ENCODE measurements at regions not wholly inside any gene's neighbourhood (a gene's known extent, or its start where the extent isn't known, plus 50 kb on each side); places are given as distances from the start of the nearest gene placed in this dataset.
A peak's percentile ranks its signal among the peaks of the same experiment; 100 is the strongest.
"Not testable (repeated sequence)": the region's sequence is repeated elsewhere in the genome, so short reads cannot be mapped to it uniquely, and the experiment has no call there.

- no peak for DNase-seq
These were observed 344.7 kb upstream of the PTBP2 start for GRCh38 chr1:96376846-96377245.

- no peak for DNase-seq
These were observed 337.0 kb upstream of the PTBP2 start for GRCh38 chr1:96384611-96385010.

DNA sequence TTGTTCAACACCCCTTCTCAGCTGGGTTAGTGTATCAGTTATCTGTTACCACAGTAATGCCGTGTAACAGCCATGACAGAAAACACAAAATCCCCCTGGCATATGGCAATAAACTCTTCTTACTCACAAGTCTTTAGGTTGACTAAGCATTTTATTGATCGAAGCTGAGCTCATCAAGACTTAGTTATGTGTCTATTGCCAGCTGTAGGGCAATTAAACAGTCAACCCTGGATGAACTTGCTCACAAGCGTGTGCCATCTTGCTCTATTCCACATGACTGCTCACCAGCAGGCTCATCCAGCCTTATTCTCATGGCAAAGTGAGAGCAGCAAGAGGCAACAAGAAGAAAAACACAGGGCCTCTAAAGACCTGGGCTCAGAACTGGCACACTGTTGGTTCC, 333.8 kb upstream of the PTBP2 start:
- no peak for DNase-seq

DNA sequence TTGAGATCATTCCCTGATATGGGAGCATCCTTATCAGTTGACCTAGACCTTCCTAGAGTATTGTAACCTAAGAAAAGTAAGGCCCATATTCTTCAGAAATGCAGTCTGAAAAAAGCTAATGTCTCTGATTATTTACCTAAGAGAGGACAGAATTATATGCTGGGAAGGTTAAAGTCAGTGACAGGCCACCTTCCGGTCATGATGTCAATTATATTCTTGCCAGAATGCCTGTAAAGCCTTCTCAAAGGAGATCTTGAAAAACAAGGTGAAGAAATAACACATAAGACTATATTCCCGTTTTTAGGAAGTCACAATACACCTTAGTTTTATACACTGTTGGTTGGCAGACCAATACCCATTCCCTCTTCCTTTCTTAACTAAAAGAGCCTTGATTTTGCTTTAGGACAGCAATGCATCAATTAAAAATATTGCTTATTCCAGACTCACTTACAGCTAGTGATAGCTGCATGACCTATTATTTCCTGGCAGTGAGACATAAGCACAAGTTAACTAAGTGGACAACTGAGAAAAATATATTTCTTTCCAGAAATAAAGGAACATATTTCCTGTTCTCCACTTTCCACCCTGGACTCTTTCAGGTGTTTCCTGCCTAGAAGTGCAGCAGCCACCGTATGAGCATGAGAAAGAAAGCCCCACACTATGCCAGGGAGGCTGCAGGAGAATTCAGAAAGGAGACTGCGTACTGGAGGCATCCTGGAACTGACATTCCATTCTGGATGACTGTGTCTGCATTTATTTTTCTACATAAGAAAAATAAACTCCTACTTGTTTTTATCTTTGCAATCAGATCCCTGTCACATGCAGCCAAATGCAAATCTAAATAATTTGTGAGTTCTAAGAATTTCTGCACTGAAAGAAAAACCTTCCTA, 332.9 kb upstream of the PTBP2 start:
- DNase-seq = no peak

GRCh38 chr1:96400089-96400488, 321.5 kb upstream of the PTBP2 start:
- DNase-seq = no peak

DNA sequence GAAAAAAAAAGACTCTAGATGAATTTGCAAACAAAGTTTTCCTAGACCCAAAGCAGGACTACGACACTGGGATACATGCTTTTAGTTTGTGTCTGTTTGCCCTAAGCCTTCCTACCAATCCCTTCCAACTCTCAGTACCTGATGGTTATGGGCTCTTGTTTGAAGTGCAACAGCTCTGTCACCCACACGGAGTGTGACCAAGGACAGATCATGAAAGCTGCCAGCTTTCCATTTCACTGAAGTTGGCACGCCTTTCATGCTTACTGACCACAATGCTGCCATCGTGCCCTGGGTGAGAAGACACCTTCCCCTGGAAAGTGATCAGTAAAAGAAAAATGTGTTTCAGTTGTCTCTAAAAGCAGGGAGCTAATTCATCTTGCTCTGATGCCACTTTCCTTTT, 312.5 kb upstream of the PTBP2 start:
- DNase-seq = no peak

GRCh38 chr1:96409689-96410088, 311.9 kb upstream of the PTBP2 start:
- no peak for DNase-seq

GRCh38 chr1:96411006-96411405, 310.6 kb upstream of the PTBP2 start:
- DNase-seq = no peak

- no peak for DNase-seq
These were observed 307.0 kb upstream of the PTBP2 start for GRCh38 chr1:96414598-96414997.

- DNase-seq = peak; percentile 79
These were observed 305.4 kb upstream of the PTBP2 start for GRCh38 chr1:96416111-96416595.

GRCh38 chr1:96416701-96417444, 304.7 kb upstream of the PTBP2 start:
- no peak for DNase-seq

GRCh38 chr1:96418969-96419368, 302.6 kb upstream of the PTBP2 start:
- DNase-seq = no peak

- DNase-seq = no peak
These were observed 296.7 kb upstream of the PTBP2 start for GRCh38 chr1:96424877-96425276.

DNA sequence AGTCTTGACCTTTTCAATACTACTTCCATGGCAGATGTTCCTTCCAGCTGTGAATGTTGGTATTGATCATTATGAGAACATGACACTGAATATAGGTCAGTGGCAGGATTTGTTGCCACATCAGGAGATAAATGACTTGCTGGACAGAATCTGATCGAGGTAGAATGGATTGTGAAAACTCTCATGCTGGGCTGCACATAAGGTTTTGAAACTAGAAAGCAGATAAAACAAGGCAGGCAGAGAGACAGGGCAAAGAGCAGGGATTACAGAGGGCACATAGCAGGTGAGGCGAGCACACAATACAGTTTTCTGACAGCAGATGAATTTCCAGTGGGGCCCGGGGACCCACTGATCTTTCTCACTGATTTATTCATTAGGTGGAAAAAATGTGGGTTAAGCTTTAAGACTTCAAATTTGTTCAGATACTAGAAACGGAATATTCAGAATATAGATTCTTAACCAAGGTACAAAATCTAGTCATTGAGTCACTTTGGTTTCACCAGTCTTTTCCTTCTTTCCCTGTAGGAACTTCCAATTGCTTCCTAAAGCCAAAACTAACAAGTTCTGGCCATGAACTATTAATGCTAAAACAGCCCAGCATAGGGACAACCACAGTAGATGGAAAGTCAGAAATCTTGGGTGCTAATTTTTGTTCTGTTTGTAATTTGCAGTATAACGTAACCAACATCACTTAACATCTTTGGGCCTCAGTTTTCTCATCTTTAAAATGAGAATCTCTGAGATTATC, 296.0 kb upstream of the PTBP2 start:
- no peak for DNase-seq

- no peak for DNase-seq
These were observed 294.0 kb upstream of the PTBP2 start for GRCh38 chr1:96427616-96428015.

- DNase-seq = no peak
These were observed 276.3 kb upstream of the PTBP2 start for GRCh38 chr1:96445302-96445701.

DNA sequence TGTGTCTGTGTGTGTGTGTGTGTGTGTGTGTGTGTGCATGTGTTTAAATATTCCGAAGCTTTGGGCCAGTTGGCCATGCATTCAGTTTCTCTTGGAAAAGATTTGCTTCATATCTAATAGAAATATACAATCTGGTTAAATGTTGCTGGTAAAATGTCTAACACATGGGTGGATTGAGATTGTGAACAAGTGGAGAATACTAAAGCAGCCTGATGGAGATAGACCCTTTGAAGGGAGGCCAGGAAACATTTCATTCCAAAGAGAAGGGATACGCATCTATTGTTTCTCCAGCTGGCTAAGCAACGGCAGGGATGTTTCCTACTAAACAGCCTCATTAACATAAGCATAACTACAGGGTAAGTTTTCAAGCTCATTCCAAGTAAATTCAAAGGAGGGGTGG, 257.5 kb upstream of the PTBP2 start:
- DNase-seq = peak; percentile 69

DNA sequence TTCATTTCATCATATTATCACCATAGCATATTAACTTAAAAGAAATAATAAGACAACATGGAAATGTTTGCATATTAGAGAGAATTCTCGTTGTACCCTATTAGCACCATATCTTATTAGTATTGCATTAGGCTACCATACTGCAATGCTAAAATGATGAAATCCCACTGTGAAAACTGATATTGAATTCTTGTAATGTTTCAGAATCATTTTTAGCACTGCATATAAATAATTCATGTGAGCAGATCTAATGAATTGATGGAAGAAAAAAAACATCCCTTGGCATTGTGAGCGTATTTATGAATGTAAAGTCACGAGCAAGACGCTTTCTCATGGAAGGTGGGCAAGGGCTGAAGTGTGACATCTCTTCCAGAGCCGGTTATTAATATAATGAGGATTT, 257.1 kb upstream of the PTBP2 start:
- no peak for DNase-seq

DNA sequence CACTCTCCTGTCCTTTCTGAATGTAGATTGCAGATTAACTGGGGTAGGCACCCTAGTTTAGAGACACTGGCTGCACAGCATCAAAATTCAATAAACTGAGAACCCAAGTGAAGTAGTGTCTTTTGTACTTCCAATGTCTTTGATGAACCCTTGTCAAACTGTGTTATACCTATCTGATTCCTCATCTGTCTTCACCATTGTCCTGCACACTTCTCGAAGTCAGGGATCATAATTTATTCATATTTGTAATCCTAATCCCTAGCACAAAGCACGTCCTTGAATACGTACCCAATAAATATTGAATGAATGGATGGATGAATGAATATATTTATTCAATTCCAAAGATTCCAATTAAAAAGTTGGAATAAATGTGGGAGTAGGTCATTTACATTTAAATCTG, 256.6 kb upstream of the PTBP2 start:
- DNase-seq = no peak

GRCh38 chr1:96465441-96465840, 256.1 kb upstream of the PTBP2 start:
- DNase-seq = peak; percentile 38

DNA sequence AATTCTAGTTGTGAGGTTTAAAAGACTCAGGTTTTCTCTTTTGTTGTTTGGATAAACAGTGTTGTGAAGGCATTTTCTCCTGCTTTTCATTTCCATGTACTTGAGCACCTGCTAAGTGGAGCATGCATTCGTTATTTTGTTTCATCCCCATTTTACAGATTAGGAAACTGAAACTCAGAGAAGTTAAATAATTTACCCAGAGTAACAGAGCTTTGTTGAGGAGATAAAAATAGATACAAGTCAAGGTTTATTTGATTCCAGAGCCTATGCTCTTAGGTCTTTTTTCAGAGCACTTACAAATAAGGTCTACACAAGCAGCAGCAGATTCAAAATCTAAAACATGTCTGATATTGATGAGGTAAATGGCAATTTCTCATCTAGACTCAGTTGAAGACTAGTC, 254.7 kb upstream of the PTBP2 start:
- no peak for DNase-seq

GRCh38 chr1:96469726-96470125, 251.9 kb upstream of the PTBP2 start:
- not testable (repeated sequence) for DNase-seq

DNA sequence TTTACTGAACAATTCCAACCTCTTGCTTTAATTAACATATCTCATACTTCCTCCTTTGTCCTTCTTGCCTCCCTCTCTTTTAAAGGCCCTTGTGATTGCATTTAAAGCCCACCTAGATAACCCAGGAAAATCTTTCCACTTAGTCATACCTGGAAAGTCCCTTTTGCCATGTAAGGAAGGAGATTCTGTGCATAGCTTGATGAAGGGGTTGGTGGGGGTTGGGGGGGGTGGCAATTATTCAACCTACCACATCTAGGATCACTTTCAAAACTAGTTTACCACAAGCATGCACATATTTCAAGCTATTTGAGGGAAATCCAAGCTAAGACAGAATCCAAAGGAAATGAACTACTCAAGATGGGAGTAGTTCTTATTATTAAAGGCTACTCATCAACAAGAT, 249.1 kb upstream of the PTBP2 start:
- no peak for DNase-seq

All from femur (tissue), 1 donor.